ENCODE measurements at regions not wholly inside any gene's neighbourhood (a gene's known extent, or its start where the extent isn't known, plus 50 kb on each side); places are given as distances from the start of the nearest gene placed in this dataset.

DNA sequence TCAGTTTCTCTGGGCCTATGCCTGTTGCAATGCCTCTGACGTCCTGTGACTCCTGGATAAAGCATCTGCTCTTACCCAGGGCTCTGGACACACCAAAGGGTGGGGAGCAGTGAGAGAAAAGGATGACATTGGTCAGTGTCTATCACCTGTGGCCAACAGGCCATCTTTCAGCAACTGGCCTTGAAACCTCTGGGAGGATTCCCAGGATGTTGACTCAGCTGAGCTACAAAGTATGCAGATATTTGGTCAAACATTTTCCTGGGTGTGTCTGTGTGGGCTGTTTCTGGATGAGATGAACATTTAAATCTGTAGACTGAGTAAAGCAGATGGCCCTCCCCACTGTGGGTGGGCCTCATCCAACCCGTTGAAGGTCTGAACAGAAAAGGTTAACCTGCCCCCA is 149.9 kb downstream of the SPATA19 start:
- Mint-ChIP-seq H3K9me3 (no peaks in the 10 kb centered on the region), H3K27ac (no peak overlapping the region), H3K36me3 (ENCODE audit: low read depth) (no peaks in the 10 kb centered on the region), H3K4me1 (ENCODE audit: low read depth) (no peaks in the 10 kb centered on the region), H3K4me3 (no peak overlapping the region), H3K27me3 (ENCODE audit: low read depth) (no peaks in the 10 kb centered on the region)

DNA sequence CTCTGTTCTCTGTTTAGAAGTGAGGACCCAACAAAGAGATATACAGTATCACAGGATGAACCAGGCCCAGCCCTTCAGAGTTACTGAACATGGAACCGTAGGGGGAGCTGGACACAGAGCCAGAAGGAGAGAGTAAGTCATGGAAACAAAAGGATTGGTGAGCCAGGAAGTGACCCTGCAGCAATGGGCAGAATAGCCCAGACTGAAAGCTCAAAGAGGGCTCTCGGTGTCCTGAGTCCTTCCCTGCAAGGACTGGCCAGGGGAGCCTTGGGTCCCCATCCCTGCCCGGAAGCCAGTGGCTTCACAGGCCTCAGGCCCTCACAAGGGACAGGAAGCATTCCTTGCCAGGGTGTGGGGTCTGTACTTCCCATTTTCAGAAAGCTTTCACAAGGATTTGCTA is 150.6 kb downstream of the SPATA19 start:
- Mint-ChIP-seq H3K36me3 (ENCODE audit: low read depth) (no peaks in the 10 kb centered on the region), H3K4me1 (ENCODE audit: low read depth) (no peaks in the 10 kb centered on the region), H3K9me3 (no peaks in the 10 kb centered on the region), H3K27ac (no peak overlapping the region), H3K27me3 (ENCODE audit: low read depth) (no peaks in the 10 kb centered on the region), H3K4me3 (no peak overlapping the region)

DNA sequence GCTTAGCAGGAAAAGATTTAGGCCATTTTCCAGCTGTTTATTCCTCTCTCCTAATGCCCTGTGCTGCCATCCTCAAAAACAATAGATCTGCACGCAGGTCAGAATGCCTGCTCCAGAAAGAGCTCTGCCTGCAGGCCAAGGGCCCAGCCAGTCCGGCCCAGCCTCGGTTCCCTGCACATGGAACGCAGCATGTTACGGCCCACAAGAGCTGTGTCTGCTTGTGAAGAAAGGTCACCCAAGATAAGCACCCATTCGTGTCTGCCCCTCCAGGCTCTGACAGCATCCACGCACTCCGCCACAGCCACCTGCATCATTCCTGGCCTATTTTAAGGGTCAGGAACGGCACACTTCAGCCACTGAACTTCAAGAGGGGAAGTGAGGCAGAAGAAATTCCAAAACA is 152.2 kb downstream of the SPATA19 start:
- Mint-ChIP-seq H3K27me3 (ENCODE audit: low read depth) (no peaks in the 10 kb centered on the region), H3K27ac (no peak overlapping the region), H3K4me3 (no peak overlapping the region), H3K4me1 (ENCODE audit: low read depth) (no peaks in the 10 kb centered on the region), H3K36me3 (ENCODE audit: low read depth) (no peaks in the 10 kb centered on the region), H3K9me3 (no peaks in the 10 kb centered on the region)

- Mint-ChIP-seq H3K27me3 (ENCODE audit: low read depth) (no peaks in the 10 kb centered on the region), H3K27ac (no peak overlapping the region), H3K9me3 (no peaks in the 10 kb centered on the region), H3K4me1 (ENCODE audit: low read depth) (no peaks in the 10 kb centered on the region), H3K4me3 (no peak overlapping the region), H3K36me3 (ENCODE audit: low read depth) (no peaks in the 10 kb centered on the region)
Observed at GRCh38 chr11:133692126-133692934, 153.0 kb downstream of the SPATA19 start.

GRCh38 chr11:133687781-133688180 is 155.5 kb upstream of the OPCML start:
- peaks cover under 1% of the 10 kb centered on the region for H3K27me3 Mint-ChIP-seq (ENCODE audit: low read depth)

GRCh38 chr11:133681901-133682300 is 149.6 kb upstream of the OPCML start:
- no peak overlapping the region for H3K27ac Mint-ChIP-seq
- no peaks in the 10 kb centered on the region for H3K36me3 Mint-ChIP-seq (ENCODE audit: low read depth)
- H3K4me3 Mint-ChIP-seq: no peak overlapping the region
- peaks cover 4% of the 10 kb centered on the region for H3K27me3 Mint-ChIP-seq (ENCODE audit: low read depth)
- no peaks in the 10 kb centered on the region for H3K9me3 Mint-ChIP-seq
- no peaks in the 10 kb centered on the region for H3K4me1 Mint-ChIP-seq (ENCODE audit: low read depth)

More at GRCh38 chr11:133687781-133688180, 155.5 kb upstream of the OPCML start:
- Mint-ChIP-seq H3K9me3 (no peaks in the 10 kb centered on the region), H3K4me1 (ENCODE audit: low read depth) (no peaks in the 10 kb centered on the region), H3K27ac (no peak overlapping the region), H3K4me3 (no peak overlapping the region), H3K36me3 (ENCODE audit: low read depth) (no peaks in the 10 kb centered on the region)

- Mint-ChIP-seq H3K4me1 (ENCODE audit: low read depth) (no peaks in the 10 kb centered on the region), H3K4me3 (no peak overlapping the region), H3K27me3 (ENCODE audit: low read depth) (peaks cover 4% of the 10 kb centered on the region), H3K36me3 (ENCODE audit: low read depth) (no peaks in the 10 kb centered on the region), H3K9me3 (no peaks in the 10 kb centered on the region), H3K27ac (no peak overlapping the region)
Observed at GRCh38 chr11:133679896-133680295, 147.6 kb upstream of the OPCML start.

DNA sequence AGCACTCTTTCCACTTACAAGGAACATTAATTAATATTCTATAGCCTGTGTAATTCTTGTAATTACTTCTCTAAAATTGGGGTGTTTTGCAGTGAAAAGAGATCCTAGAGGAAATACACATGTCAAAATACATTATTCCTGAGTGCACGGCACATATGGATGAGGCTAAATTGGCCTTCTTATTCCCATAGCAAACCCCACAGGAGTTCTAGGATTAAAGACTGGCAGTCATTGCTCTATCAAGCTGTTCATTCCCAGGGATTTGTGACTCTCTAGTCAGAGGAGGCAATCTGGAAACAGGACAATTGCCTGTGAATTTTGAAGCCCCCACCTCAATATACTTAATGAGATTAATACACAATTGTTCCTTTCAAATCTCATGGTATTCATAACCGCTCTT is 145.9 kb upstream of the OPCML start:
- peaks cover 4% of the 10 kb centered on the region for H3K27me3 Mint-ChIP-seq (ENCODE audit: low read depth)
- H3K36me3 Mint-ChIP-seq (ENCODE audit: low read depth): no peaks in the 10 kb centered on the region
- no peak overlapping the region for H3K27ac Mint-ChIP-seq
- H3K4me1 Mint-ChIP-seq (ENCODE audit: low read depth): no peaks in the 10 kb centered on the region
- H3K9me3 Mint-ChIP-seq: no peaks in the 10 kb centered on the region
- H3K4me3 Mint-ChIP-seq: no peak overlapping the region

GRCh38 chr11:133677387-133677786 is 145.1 kb upstream of the OPCML start:
- Mint-ChIP-seq H3K36me3 (ENCODE audit: low read depth) (no peaks in the 10 kb centered on the region), H3K27ac (no peak overlapping the region), H3K4me3 (no peak overlapping the region), H3K4me1 (ENCODE audit: low read depth) (no peaks in the 10 kb centered on the region), H3K9me3 (no peaks in the 10 kb centered on the region), H3K27me3 (ENCODE audit: low read depth) (no peaks in the 10 kb centered on the region)

GRCh38 chr11:133676265-133676664 is 144.0 kb upstream of the OPCML start:
- Mint-ChIP-seq H3K36me3 (ENCODE audit: low read depth) (no peaks in the 10 kb centered on the region), H3K4me1 (ENCODE audit: low read depth) (no peaks in the 10 kb centered on the region), H3K27ac (no peak overlapping the region), H3K27me3 (ENCODE audit: low read depth) (no peaks in the 10 kb centered on the region), H3K4me3 (no peak overlapping the region), H3K9me3 (no peaks in the 10 kb centered on the region)

GRCh38 chr11:133669371-133670053 is 137.2 kb upstream of the OPCML start:
- Mint-ChIP-seq H3K27me3 (ENCODE audit: low read depth) (no peaks in the 10 kb centered on the region), H3K4me1 (ENCODE audit: low read depth) (no peaks in the 10 kb centered on the region), H3K9me3 (no peaks in the 10 kb centered on the region), H3K27ac (no peak overlapping the region), H3K4me3 (no peak overlapping the region), H3K36me3 (ENCODE audit: low read depth) (no peaks in the 10 kb centered on the region)

DNA sequence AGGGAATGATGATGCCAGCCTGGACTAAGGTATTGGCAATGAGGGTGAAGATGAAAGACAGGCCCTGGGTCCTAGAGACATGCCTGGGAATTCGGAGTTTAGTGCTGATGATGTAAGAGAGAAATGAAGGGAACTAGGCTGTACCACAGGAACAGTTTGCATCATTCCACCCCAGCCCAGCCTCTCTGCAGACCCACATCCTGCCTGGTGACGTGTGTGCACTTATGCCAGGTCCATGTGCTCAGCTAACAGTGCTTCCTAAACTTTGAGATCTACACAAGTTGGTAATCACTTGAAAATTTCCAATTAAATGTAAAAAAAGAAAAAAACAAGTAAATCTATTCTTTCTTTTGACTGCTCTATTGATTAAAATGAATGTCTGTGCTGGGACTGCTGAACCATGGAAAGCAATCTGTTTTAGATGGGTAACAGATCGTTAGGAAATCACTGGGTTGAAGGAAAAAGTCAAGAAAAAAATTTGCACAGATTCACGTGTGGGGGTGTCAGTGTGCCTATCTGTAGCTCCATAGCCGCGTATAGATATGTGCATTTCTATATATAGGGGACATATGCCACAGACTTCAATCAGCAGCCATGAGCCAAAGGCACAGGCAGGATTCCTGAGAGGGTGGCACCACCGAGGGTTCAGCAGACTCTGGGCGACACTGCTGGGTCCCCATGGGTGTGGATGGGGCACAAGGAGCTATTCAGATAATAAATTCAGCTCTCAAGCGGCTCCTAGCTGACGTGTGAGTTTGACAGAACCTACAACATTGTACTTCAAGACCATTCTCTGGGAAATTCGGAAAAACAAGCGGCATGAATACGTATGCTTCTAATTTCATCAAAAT is 131.1 kb upstream of the OPCML start:
- Mint-ChIP-seq H3K27me3 (ENCODE audit: low read depth) (no peaks in the 10 kb centered on the region), H3K4me3 (no peak overlapping the region), H3K4me1 (ENCODE audit: low read depth) (no peaks in the 10 kb centered on the region), H3K27ac (no peak overlapping the region), H3K9me3 (no peaks in the 10 kb centered on the region), H3K36me3 (ENCODE audit: low read depth) (no peaks in the 10 kb centered on the region)

DNA sequence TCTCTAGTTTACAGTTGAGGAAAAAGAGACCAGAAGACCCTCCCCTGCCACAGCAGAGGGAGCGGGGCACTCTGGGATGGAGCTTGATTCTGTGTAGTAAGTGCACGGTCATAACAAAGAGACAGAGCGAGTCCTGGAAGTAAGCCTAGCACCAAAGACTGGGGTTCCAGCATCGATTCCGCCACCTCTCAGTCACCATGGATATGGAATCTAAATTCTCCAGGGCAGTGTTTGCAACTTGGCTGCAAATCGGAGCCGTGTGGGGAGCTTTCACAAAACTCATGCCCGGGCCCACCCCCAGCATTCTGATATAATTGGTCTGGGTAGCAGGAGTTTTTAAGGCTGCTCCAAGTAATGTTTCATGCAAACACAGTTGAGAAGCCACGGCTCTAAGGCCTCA is 129.5 kb upstream of the OPCML start:
- no peaks in the 10 kb centered on the region for H3K9me3 Mint-ChIP-seq
- no peaks in the 10 kb centered on the region for H3K4me1 Mint-ChIP-seq (ENCODE audit: low read depth)
- no peak overlapping the region for H3K27ac Mint-ChIP-seq
- no peaks in the 10 kb centered on the region for H3K27me3 Mint-ChIP-seq (ENCODE audit: low read depth)
- H3K4me3 Mint-ChIP-seq: no peak overlapping the region
- no peaks in the 10 kb centered on the region for H3K36me3 Mint-ChIP-seq (ENCODE audit: low read depth)

GRCh38 chr11:133660202-133660568 is 127.9 kb upstream of the OPCML start:
- H3K27me3 Mint-ChIP-seq (ENCODE audit: low read depth): no peaks in the 10 kb centered on the region
- H3K9me3 Mint-ChIP-seq: no peaks in the 10 kb centered on the region
- no peaks in the 10 kb centered on the region for H3K4me1 Mint-ChIP-seq (ENCODE audit: low read depth)
- no peak overlapping the region for H3K4me3 Mint-ChIP-seq
- H3K27ac Mint-ChIP-seq: no peak overlapping the region
- no peaks in the 10 kb centered on the region for H3K36me3 Mint-ChIP-seq (ENCODE audit: low read depth)

Measured in T-helper 1 cell treated with Interleukin-12 subunit alpha and Interleukin-12 subunit beta and Interleukin-4 antibody, amounts not matched to agents 30 μg/mL and 1 μg/mL, for 36 hours (primary cell).